ENCODE measurements at regions not wholly inside any gene's neighbourhood (a gene's known extent, or its start where the extent isn't known, plus 50 kb on each side); places are given as distances from the start of the nearest gene placed in this dataset.

DNA sequence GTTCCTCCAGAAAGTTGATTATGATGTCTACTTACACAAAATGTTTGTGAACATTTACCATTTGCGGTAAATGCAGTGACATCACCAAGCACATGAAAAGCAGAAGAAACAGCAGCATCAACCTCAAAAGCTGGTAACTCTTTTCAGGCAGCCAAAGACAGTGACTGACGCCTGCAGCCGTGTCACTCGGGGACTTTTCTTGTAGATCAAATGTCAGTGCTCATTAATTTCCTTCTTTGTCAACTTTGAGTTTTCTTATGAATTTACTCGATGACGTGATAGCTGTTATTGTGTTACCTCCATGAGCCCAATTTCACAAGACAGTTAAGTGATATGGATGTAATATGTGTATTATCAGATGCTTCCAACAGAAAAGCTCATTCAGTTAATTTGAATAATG is 92.5 kb downstream of the RIPK4 start:
- no peak for DNase-seq (ENCODE audit: low read depth in 1 of 2, low spot score in 1 of 2)
- Histone ChIP-seq H3K4me3 (no peak overlapping the region), H3K4me1 (ENCODE audit: low read depth) (no peaks in the 10 kb centered on the region), H3K36me3 (no peaks in the 10 kb centered on the region), H3K27ac (no peak overlapping the region), H3K27me3 (no peaks in the 10 kb centered on the region), H3K9me3 (ENCODE audit: low read depth) (no peaks in the 10 kb centered on the region)
- TF ChIP-seq, protein P1, sequence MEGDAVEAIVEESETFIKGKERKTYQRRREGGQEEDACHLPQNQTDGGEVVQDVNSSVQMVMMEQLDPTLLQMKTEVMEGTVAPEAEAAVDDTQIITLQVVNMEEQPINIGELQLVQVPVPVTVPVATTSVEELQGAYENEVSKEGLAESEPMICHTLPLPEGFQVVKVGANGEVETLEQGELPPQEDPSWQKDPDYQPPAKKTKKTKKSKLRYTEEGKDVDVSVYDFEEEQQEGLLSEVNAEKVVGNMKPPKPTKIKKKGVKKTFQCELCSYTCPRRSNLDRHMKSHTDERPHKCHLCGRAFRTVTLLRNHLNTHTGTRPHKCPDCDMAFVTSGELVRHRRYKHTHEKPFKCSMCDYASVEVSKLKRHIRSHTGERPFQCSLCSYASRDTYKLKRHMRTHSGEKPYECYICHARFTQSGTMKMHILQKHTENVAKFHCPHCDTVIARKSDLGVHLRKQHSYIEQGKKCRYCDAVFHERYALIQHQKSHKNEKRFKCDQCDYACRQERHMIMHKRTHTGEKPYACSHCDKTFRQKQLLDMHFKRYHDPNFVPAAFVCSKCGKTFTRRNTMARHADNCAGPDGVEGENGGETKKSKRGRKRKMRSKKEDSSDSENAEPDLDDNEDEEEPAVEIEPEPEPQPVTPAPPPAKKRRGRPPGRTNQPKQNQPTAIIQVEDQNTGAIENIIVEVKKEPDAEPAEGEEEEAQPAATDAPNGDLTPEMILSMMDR (IDR thresholded peaks at IDR 0.05; ENCODE audit: low read depth, low read length): no peak

DNA sequence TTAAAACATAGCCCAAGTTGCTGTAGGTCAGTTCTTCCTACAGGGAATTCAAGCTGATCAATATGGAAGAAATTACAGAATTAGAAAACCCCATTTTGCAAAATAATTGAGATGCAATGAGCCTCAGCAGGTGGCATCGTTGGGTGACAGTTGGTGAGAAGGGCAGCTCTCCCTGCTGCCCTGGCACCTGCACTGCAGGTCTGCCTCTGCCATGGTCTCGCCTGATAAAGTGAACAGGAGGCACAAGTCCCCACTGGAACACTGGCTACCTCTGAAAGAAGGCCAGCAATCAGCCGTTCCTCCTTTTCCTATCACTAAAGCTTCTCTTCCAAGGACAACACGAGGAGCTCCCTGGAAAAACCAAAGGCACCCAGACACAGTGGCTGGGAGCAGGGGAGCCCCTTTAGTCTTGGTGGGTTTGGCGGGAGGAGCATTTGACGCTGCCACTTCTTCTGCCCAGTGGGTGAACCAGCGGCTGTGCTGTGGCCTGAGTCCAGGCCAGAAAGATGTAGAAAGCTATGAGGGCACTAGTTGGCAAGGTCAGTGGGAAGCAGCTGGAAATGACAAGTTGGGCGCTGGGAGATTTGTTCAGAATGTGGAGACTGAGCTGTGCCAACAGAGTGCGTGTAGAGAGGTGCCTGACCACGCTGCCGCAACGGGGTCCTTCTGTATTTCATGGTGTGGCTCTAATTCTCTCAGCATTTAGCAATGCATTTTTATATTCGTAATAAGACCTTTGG is 93.1 kb downstream of the RIPK4 start:
- Histone ChIP-seq H3K36me3 (no peaks in the 10 kb centered on the region), H3K27ac (no peak overlapping the region), H3K4me1 (ENCODE audit: low read depth) (no peaks in the 10 kb centered on the region), H3K9me3 (ENCODE audit: low read depth) (no peaks in the 10 kb centered on the region), H3K27me3 (no peaks in the 10 kb centered on the region), H3K4me3 (no peak overlapping the region)
- DNase-seq (ENCODE audit: low read depth in 1 of 2, low spot score in 1 of 2): no peak
- TF ChIP-seq, protein P1 (IDR thresholded peaks at IDR 0.05; ENCODE audit: low read depth, low read length): no peak

DNA sequence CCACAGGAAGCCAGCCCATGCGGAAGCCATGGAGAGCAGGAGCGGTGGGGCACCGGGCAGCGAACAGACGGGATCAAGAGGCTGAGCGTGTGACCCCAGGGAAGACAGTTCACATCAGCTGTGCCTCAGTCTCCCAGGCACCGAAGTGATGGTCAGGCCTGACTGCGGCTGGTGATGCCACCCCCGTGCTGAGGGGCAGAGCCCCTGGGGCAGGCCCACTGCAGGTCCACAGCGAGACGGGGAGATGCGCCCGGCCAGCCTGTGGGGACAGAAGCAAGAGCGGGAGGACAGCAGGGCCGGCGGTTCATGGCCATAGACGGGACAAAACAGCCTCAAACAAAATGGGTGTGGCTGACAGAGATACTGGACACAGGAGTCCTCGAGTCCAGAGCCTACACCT is 93.8 kb downstream of the RIPK4 start:
- DNase-seq (ENCODE audit: low read depth in 1 of 2, low spot score in 1 of 2): no peak
- Histone ChIP-seq H3K4me1 (ENCODE audit: low read depth) (no peaks in the 10 kb centered on the region), H3K4me3 (no peak overlapping the region), H3K9me3 (ENCODE audit: low read depth) (no peaks in the 10 kb centered on the region), H3K27ac (no peak overlapping the region), H3K27me3 (no peaks in the 10 kb centered on the region), H3K36me3 (no peaks in the 10 kb centered on the region)
- TF ChIP-seq, protein P1 (IDR thresholded peaks at IDR 0.05; ENCODE audit: low read depth, low read length): no peak

DNA sequence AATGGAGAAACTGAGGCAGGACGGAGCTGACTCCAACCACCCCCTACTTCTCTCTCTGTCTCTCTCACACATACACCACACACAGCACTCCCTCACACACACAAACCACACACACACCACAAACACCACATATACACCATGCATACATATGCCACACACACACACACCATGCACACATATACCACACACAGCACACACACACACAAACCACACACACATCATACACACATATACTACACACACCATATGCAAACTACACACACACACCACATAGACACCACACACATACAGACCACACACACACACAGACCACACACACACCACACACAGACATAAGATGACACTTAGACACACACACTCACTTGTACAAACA is 94.3 kb downstream of the RIPK4 start:
- H3K27ac ChIP-seq: no peak overlapping the region
- H3K4me1 ChIP-seq (ENCODE audit: low read depth): no peaks in the 10 kb centered on the region
- no peak for DNase-seq (ENCODE audit: low read depth in 1 of 2, low spot score in 1 of 2)
- H3K27me3 ChIP-seq: no peaks in the 10 kb centered on the region
- H3K9me3 ChIP-seq (ENCODE audit: low read depth): no peaks in the 10 kb centered on the region
- no peaks in the 10 kb centered on the region for H3K36me3 ChIP-seq
- TF ChIP-seq, protein P1 (IDR thresholded peaks at IDR 0.05; ENCODE audit: low read depth, low read length): no peak
- no peak overlapping the region for H3K4me3 ChIP-seq

DNA sequence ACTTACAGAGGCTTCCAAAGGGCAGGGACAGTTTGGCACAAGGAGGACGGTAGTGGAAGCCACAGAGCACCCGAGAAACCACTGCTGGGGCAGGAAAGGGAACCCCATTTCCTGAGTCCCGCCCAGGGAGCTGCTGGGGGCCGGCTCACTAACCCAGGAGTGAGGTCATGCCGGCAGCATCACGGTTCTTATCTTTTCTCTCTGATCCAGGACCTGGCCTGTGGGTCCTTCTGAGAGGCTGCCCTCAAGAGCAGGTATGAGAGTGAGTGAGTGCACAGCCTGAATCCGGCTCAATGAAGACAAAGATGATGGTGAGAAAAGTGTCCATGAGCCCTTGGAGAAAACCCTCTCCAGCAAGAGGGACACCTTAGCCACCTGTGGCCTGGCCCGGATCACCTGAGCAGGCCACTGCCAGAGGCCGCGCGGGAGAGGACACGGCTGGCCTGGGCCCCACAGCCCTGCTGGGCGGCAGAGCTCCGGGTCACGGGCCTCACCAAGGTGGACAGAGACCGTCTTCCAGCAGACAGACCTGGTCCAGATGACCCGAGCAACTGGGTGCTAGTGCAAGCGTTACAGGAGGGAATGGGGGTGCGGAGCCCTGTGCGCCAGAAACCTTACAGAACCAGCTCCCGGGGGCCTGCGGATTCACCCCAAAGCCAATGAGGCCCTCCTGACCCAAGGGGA is 94.9 kb downstream of the RIPK4 start:
- H3K9me3 ChIP-seq (ENCODE audit: low read depth): no peaks in the 10 kb centered on the region
- no peak overlapping the region for H3K27ac ChIP-seq
- H3K27me3 ChIP-seq: no peaks in the 10 kb centered on the region
- H3K4me3 ChIP-seq: no peak overlapping the region
- no peaks in the 10 kb centered on the region for H3K4me1 ChIP-seq (ENCODE audit: low read depth)
- TF ChIP-seq, protein P1 (IDR thresholded peaks at IDR 0.05; ENCODE audit: low read depth, low read length): no peak
- DNase-seq (ENCODE audit: low read depth in 1 of 2, low spot score in 1 of 2): no peak
- H3K36me3 ChIP-seq: no peaks in the 10 kb centered on the region

Data from cardiac muscle cell (in vitro differentiated cells and primary cell).